Thyroid gland (tissue), 4 donors: ENCODE measurements at regions not wholly inside any gene's neighbourhood (a gene's known extent, or its start where the extent isn't known, plus 50 kb on each side); places are given as distances from the start of the nearest gene placed in this dataset.

Experiments used
- DNase-seq, 2 donors: peaks; one replicate each; pipeline ENCODE4 v3.0.0-alpha.2; 2019
- H3K27ac ChIP-seq, 3 donors: fragments of 200-600 bp; sonication (generic); 1 replicate in 2 of 3; 2 replicates in 1 of 3; pipeline ENCODE4 v1.5.1; 2016 to 2019; ENCODE audit warnings: mild to moderate bottlenecking in 1 of 3, moderate library complexity in 1 of 3
- H3K27me3 ChIP-seq: fragments of 200-600 bp; sonication (generic); one replicate; pipeline ENCODE4 v1.5.1; 2019
- H3K36me3 ChIP-seq, 2 donors: fragments of 200-600 bp; sonication (generic); one replicate each; pipeline ENCODE4 v1.5.1; 2016 to 2019
- H3K4me1 ChIP-seq, 2 donors: fragments of 200-600 bp; sonication (generic); one replicate each; pipeline ENCODE4 v1.5.1; 2017 to 2019
- H3K4me3 ChIP-seq, 3 donors: fragments of 200-600 bp; sonication (generic); replicated peaks in 1 of 3; 1 replicate in 2 of 3; 2 replicates in 1 of 3; pipeline ENCODE4 v1.5.1; 2016; ENCODE audit warnings: mild to moderate bottlenecking in 1 of 3
- H3K9me3 ChIP-seq: fragments of 200-600 bp; sonication (generic); one replicate; pipeline ENCODE4 v1.5.1; 2017
- CTCF ChIP-seq, 6 experiments: fragments of 200-600 bp in 3 of 6; fragments of 450-650 bp in 3 of 6; sonication (generic) in 3 of 6; IDR thresholded peaks; one replicate each; pipeline ENCODE4 v1.5.1; 2016 to 2019; ENCODE audit warnings: antibody characterized with exemption in 6 of 6, mild to moderate bottlenecking in 2 of 6, inconsistent platforms in 1 of 6, moderate library complexity in 1 of 6
- POLR2A ChIP-seq, 2 donors: fragments of 450-650 bp; IDR thresholded peaks; one replicate each; pipeline ENCODE4 v1.6.1; 2017; ENCODE audit warnings: antibody characterized with exemption in 2 of 2, mild to moderate bottlenecking in 2 of 2, moderate library complexity in 1 of 2
- WGBS, 2 donors: methylation state at CpG; one replicate each; pipeline ENCODE4 v1.1.5; 2017; 5-methylcytosine and 5-hydroxymethylcytosine counted together
- intact Hi-C: fragments of 100-400 bp; cut with DNase I; formaldehyde crosslinking; loops from one replicate; pipeline ENCODE4 v1.15.1; 2023

- no peak for TF ChIP-seq CTCF (IDR thresholded peaks at IDR 0.05)
- no peak for TF ChIP-seq POLR2A (IDR thresholded peaks at IDR 0.05)
- intact Hi-C loops, result no loop called here
- WGBS, 2 donors, result 83 to 84% methylated on average over 3 of the region's 3 CpGs
Measured at GRCh38 chr4:108483650-108484049, 136.7 kb upstream of the RPL34 start.

GRCh38 chr4:108483079-108483478 lies 137.3 kb upstream of the RPL34 start:
- no peak overlapping the region for H3K27ac ChIP-seq
- H3K4me3 ChIP-seq, result no peak overlapping the region
- DNase-seq, result no peak
- intact Hi-C loops, result no loop called here
- TF ChIP-seq CTCF (IDR thresholded peaks at IDR 0.05) (no peak), POLR2A (IDR thresholded peaks at IDR 0.05) (no peak)
- WGBS, 2 donors, result 29 to 52% methylated on average over 1 of the region's 1 CpG
- H3K36me3 ChIP-seq, result no peaks in the 10 kb centered on the region
- H3K9me3 ChIP-seq, result no peaks in the 10 kb centered on the region
- H3K27me3 ChIP-seq, result no peaks in the 10 kb centered on the region
- no peaks in the 10 kb centered on the region for H3K4me1 ChIP-seq

More at GRCh38 chr4:108483650-108484049, 136.7 kb upstream of the RPL34 start:
- H3K27ac ChIP-seq, result no peak overlapping the region
- no peak for DNase-seq
- H3K4me1 ChIP-seq, result no peaks in the 10 kb centered on the region
- no peaks in the 10 kb centered on the region for H3K36me3 ChIP-seq
- no peaks in the 10 kb centered on the region for H3K9me3 ChIP-seq
- H3K4me3 ChIP-seq, result no peak overlapping the region
- no peaks in the 10 kb centered on the region for H3K27me3 ChIP-seq

GRCh38 chr4:108480881-108481280 lies 139.5 kb upstream of the RPL34 start:
- Histone ChIP-seq H3K4me3 (no peak overlapping the region), H3K27ac (no peak overlapping the region), H3K4me1 (no peaks in the 10 kb centered on the region), H3K9me3 (no peaks in the 10 kb centered on the region), H3K36me3 (no peaks in the 10 kb centered on the region), H3K27me3 (no peaks in the 10 kb centered on the region)
- no peak for DNase-seq
- no peak for TF ChIP-seq POLR2A (IDR thresholded peaks at IDR 0.05)
- no peak for TF ChIP-seq CTCF (IDR thresholded peaks at IDR 0.05)
- intact Hi-C loops, result no loop called here
- 91 to 93% methylated on average over 1 of the region's 1 CpG for WGBS, 2 donors

- H3K27ac ChIP-seq, result no peak overlapping the region
Measured at GRCh38 chr4:108477527-108478108, 142.8 kb upstream of the RPL34 start.

More at GRCh38 chr4:108477527-108478108, 142.8 kb upstream of the RPL34 start:
- TF ChIP-seq POLR2A (IDR thresholded peaks at IDR 0.05) (no peak), CTCF (IDR thresholded peaks at IDR 0.05) (no peak)
- H3K36me3 ChIP-seq, result no peaks in the 10 kb centered on the region
- no peak for DNase-seq
- 83 to 86% methylated on average over 2 of the region's 2 CpGs for WGBS, 2 donors
- intact Hi-C loops, result no loop called here
- H3K9me3 ChIP-seq, result no peaks in the 10 kb centered on the region
- no peaks in the 10 kb centered on the region for H3K4me1 ChIP-seq
- no peaks in the 10 kb centered on the region for H3K27me3 ChIP-seq
- H3K4me3 ChIP-seq, result no peak overlapping the region
